ENCODE measurements at regions not wholly inside any gene's neighbourhood (a gene's known extent, or its start where the extent isn't known, plus 50 kb on each side); places are given as distances from the start of the nearest gene placed in this dataset.

DNA sequence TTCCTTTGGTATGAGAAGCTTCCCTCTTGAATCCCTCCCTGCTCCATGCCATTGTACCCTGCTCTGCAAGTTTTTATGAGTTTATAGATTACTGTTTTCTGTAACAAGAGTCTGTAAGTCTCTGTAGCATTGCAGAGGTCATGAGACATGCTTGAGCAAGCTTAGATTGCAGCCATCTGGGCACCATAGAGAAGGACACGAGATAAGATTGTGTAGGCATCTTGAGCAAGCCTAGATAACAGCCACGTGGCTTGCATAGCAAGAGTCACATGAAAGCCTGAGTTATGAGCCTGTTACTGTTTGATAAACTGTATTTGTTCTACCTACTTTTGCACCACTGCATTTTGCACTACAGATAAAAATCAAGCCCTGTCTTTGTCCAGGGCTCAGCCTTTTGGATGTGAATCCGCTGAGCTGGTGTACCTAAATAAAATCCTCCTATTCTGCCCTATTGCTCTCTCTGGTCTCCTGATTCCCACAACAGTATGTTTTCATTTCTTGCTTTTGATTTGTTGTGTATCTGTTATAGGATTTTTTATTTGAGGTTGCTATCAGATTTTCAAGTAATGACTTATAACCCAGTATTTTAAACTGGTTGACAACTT lies 127.4 kb upstream of the ANKRD50 start:
- TF ChIP-seq KLF16 (IDR thresholded peaks at IDR 0.05), result no peak
- no peak for TF ChIP-seq CTCF (IDR thresholded peaks at IDR 0.05 in 2 of 3, conservative IDR thresholded peaks at IDR 0.05 in 1 of 3; ENCODE audit: insufficient read depth in 2 of 3, low read depth in 1 of 3, low read length in 3 of 3)
- no peak for TF ChIP-seq NR2C1 (IDR thresholded peaks at IDR 0.05)
- no peak for TF ChIP-seq NR2C1 (tag; IDR thresholded peaks at IDR 0.05)
- TF ChIP-seq POLR2A (conservative IDR thresholded peaks at IDR 0.05), result no peak
